GM21619 (cell line): ENCODE measurements at regions not wholly inside any gene's neighbourhood (a gene's known extent, or its start where the extent isn't known, plus 50 kb on each side); places are given as distances from the start of the nearest gene placed in this dataset.
"Not testable (repeated sequence)": the region's sequence is repeated elsewhere in the genome, so short reads cannot be mapped to it uniquely, and the experiment has no call there.

Experiments
- ATAC-seq: cut with Tn5 transposase; IDR thresholded peaks from one replicate; pipeline ENCODE4 v1.9.1; 2021; ENCODE audit not compliant: unreplicated experiment

DNA sequence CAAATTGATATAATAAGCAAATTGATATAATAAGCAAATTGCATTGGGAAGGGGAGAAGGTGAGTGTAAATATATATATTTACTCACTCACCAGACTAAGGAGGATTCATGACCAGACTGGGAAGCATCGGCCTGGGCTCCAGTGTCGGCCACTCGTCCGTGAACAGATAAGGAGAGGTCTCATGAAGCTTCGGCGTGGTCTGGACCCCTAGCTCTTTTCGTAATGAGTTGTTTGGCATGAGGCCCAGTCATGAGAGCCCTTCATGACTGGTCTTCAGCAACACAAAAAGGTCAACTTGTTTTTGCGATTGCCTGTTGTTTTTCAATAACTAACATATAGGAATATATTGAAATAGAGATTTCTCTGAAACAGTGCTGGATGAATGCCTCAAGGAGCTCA lies 222.9 kb upstream of the KCNK2 start:
- ATAC-seq = no peak

DNA sequence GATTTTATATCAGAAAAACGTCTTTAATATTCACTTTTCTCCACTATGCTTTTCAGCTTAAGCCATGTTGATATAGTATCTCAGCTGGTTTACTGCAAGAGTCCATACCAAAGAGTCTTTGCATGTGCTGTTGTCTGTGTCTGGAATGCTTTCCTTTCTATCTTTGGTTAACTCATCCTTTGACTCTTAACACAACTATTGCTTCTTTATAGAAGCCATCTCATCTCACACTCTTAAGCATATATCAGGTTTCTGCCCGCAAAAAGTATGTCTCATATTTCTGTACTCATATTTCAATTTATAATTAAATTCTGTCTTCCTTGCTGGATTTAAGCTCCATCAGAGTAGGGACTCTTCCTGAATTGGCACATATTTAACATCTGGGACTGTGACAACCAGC lies 220.9 kb upstream of the KCNK2 start:
- no peak for ATAC-seq

DNA sequence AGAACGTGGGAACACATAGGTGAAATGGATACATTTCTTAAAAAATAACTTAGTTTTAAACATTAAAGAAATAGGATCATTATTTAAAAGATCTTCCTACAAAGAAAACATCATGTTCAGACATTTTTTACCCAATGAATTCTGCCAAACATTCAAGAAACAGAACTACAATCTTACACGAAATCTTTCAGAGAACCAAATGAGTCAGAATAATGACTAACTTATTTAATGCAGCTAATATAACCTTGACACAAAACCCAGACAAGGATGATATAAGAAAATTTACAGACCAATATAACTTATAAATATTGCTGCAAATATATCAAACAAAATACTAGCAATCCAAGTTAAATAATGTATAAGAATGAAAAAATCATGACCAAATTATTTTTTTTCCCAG lies 220.1 kb upstream of the KCNK2 start:
- ATAC-seq = no peak

DNA sequence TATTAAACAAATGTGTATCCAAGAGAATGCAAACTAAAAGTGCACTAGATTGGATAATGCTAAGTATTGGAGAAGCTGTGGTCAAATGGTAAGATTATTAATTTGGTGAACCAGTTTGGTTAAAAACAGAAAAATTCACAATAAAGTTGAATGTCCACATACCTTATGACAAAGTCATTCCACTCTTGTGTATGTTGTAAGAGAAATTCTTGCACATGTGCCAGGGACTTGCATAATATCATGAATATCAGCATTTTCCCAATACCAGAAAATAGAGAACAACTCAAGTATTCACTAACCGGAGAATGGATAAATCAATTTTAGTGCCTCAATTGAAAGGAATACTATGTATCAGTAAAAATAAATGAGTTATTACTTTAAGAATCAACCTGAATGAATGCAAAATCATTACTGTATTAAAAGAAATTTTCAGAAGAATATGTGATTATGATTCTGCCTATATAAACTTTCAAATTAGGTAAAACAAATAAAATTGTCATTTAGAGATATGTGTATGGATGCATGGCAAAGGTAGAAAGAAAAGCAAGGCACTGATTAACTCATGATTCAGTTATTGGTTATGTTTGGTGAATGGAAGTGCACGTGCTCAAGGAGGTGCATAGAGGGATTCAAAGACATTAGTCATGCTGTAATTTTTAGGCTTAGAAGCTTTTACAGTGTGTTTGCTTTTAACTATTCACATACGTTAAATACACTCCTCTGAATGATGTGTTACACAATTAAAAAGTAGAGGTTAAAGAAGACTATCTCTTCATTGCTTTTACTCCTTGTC lies 217.4 kb upstream of the KCNK2 start:
- ATAC-seq = no peak

DNA sequence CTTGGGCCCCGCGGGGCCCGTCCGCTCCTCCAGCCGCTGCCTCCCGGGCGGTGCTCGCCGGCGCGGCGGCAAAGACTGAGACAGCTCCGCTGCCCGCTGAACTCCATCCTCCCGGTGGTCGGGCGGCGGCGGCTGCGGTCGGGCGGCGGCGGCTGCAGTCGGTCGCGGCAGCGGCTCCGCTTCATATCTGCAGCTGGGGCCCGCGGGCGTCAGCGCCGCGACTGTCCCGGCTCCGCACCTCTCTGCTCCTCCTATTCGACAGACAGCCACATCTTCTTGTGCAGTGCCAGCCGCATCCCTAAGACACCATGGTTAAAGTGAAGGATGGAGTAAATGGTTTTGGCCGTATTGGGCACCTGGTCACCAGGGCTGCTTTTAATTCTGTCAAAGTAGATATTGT lies 212.1 kb upstream of the KCNK2 start:
- ATAC-seq = not testable (repeated sequence)

DNA sequence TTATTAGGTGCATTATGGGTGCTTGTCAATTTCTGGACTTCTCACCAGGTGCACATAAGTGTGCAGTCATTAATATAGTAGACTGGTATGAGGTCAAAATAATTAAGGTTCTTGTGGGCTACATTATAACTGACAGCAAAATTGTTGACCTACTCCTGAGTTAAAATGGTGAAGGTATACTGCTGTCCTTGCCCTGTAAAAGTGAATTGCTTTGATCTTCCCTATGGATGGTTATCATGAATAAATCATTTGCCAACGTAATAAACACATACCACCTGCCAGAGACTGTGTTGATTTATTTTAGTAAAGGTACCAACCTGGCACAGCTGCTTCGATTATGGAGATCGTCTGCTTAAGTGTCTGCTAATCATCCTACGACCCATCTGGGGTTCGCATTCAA lies 201.6 kb upstream of the KCNK2 start:
- no peak for ATAC-seq

DNA sequence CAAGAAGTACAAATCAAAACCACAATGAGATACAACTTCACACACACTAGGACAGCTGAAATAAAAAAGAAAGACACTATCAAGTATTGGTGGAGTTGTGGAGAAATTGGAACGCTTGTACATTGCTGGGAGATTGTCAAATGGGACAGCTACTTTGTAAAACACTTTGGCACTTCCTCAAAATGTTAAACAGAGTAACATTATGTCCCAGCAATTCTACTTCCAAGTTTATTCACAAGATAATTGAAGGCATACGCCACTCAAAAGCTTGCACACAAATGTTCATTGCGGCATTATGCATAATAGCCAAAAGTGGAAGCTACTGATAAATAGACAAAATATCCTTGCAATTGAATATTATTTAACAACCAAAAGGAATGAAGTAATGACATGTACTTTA lies 199.9 kb upstream of the KCNK2 start:
- ATAC-seq = no peak

DNA sequence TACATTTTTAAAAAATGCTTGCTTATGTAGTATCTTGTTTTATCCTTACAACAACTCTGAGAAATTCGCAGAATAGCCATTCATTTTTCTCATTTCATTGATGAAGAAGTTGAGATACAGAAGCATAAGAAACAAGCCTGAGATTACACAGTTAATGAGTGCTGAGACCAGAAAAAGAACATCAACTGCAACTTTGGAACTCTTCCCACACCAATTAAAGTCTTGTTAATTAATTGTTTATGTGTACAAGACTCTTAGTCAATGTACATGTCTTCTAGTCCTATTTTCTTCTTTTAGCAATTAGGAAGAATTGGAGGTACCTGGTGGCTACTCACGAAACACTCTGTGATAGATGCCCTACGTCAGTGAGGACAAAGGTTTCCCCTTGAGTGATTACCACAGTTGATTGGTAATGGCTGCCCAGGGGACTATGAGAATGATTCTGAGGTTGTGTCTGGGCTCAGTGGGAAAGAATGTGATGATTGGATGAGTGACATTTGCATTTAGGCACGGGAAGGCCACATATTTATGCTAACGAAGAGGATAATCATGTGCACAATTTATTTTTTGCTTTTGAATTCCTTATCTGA lies 187.4 kb upstream of the KCNK2 start:
- ATAC-seq = no peak

DNA sequence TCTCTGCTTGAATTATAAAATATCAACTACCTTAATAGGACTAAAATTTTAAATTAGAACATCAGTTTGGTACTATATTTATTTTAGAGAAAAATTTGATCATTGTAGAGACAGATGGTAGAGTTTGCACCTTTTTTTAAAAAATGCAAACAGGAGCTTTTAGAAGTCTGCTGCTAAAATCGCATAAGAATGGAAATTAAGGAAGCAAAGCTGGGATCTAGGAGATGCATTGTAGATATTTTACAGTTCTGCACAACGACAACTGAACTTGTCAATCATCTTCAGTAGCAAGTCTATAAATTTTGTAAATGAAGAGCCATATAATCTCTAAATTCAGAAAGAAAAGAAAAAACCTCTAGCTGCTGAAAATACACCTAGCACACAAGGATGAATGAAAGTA lies 185.6 kb upstream of the KCNK2 start:
- ATAC-seq = no peak

DNA sequence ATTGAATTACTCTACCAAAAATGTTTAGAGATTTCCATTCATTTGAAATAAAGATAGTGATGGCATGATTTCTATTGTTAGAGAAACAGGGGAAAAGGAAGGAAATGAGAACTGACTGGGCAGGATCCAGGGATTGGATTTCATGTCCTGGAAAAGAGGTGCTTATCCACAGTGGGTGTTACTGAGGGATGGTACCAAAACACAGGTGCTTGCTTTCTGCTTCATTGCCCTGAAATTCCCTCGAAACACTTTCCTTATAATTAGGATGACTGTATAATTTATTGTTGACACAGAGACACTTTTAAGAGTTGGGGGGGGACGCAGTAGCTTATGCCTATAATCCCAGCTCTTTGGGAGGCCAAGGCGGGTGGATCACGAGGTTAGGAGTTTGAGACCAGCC lies 185.0 kb upstream of the KCNK2 start:
- no peak for ATAC-seq

DNA sequence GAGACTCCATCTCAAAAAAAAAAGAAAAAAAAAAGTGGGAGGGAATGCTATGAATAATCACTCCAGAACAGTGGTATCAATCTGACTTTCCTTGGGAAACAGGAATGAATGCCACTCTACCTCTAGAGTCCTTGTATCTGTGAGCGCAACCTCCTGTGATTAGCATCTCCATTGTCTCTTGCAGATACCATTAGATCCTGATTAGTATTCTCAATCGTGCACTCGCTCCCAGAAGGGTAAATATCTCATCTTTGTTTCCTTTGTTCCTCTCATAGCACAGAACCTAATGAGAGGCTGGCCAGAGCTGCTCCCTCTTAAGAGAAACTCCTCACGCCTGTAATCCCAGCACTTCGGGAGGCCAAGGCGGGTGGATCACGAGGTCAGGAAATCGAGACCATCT lies 184.4 kb upstream of the KCNK2 start:
- no peak for ATAC-seq

DNA sequence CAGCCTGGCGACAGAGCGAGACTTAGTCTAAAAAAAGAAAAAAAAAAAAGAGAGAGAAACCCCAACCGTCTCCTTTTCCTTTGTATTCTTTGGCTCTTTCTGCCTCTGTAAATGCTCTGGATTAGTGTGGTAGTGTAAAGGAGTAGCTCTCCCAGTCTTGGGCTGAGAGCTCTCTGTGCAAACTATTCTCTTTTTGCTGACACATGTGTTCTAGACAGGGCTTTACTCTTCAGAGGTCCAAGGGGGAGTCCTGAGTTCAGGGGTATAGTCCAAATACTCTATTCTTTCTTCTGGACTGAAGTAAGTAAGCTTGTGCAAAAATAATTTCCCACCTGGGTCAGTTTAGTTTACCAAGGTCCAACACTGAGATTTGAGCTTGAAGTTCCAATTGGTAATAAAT lies 183.8 kb upstream of the KCNK2 start:
- no peak for ATAC-seq

DNA sequence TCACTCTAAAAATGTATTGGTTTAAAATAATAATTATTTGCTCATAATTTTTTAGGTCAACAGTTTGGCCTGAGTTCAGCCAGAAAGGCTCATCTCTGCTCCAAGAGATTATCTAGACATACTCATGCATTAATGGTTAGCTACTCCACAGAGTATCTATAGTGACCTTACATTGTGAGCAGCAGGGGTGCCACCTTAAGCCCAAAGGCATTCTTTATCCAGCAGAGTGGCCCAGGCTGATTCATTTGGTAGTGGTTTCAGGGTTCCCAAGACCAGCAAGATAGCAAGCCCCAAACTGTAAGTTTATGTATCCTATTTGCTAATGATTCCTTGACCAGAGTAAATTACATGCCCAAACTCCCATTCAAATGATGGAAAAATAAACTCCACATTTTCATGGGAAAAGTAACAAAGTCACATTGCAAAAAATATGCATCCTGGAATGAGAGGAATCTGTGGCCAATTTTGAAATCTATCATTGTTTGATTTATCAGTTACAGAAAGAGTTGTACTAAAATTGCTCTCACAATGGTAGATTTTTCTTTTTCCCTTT lies 182.6 kb upstream of the KCNK2 start:
- no peak for ATAC-seq

DNA sequence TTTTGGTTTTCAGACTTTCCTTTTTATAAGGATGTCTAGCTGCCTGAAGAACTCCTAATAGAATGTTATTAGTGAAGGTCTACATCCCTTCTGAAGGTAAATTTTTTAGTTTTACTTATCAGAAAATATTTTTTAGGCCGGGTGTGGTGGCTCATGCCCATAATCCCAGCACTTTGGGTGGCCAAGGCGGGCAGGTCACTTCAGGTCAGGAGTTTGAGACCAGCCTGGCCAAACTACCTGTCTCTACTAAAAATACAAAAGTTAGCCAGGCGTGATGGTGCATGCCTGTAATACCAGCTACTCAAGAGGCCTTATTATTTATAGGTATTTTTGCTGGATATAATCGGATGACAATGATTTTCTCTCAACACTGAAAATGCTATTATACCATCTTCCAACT lies 181.9 kb upstream of the KCNK2 start:
- ATAC-seq = no peak

DNA sequence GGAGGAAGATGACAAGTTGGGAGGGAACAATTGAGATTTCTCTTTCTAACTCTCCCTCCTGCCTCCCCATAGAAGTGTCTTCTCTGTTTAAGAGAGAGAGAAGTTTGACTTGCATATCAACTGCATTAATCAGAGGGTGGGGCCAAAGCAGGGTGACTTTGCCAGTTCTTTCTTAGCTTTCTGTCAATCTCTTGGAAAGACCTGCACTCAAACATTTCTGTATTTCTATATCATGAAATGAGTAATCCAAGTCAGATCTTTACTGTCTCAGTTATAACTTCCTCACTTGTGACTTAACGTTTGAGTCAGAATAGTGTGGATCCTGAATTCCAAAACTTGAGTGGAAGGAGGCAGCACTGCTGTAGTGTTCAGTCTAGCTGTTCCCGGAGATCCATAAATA lies 180.8 kb upstream of the KCNK2 start:
- no peak for ATAC-seq

DNA sequence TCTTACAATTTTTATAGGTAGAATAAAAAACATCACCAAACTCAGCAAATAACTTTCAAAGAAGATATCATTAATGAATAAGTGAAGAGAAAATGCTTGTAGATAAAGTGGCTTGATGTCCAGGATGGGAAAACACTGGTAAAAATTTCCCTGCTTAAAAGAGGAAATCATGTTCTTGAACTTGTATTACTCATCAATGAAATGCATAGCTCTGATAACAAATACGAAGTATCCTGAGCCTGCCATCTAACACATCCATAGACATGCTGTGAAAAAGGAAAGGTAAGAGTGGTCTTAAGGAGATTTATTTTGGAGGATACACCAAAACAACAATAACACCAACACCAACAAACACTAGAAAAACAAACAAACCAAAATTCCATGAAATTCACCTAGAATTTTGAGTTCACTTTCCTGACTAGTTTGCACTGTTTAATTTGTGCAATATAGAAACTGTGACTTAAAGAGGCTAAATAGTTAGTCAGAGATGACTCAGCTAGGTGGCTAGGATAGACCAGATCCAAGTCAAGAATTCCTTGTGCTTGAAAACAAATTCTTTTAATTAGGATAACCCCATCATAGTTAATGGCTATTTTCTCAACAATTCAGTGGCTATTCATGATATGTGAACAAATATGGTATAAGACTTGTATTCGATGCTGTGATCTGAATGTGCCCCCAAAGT lies 179.8 kb upstream of the KCNK2 start:
- no peak for ATAC-seq

DNA sequence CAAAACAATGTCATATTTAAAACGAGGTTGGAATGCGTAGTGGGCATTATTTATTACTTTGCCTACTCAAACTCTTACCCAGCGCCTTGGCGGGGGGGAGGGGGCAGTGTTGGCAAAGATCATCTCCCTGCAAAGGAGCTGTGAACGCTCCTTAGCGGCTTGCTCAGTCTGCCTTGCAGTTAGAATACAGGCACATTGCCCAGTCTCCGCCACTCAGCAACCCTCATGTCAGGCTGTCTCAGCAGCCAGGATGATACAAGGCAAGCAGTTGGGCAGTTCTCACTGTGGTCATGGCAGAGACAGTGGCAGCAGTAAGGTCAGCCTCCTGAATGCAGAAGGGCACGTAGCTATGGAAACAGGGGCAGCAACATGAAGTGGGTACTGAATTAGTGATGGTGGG lies 170.4 kb upstream of the KCNK2 start:
- no peak for ATAC-seq

DNA sequence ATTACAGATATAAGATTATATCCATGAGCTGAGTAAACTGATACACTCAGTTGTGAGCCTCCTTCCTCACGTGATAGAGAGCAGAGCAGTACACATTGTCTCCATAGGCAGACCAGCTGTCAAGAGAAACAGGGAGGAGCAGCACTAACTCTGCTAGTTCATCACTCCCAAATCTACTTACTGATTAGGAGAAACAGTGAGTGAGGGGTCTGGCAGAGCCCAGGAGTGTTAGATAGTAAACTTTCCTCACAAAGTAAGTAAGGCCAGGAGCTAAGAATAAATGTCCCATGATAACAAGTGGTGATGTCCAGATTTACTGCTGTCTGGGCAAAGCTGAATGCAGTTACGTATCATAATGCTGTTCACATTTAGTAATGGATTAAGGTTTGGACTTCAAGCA lies 168.6 kb upstream of the KCNK2 start:
- ATAC-seq = no peak

DNA sequence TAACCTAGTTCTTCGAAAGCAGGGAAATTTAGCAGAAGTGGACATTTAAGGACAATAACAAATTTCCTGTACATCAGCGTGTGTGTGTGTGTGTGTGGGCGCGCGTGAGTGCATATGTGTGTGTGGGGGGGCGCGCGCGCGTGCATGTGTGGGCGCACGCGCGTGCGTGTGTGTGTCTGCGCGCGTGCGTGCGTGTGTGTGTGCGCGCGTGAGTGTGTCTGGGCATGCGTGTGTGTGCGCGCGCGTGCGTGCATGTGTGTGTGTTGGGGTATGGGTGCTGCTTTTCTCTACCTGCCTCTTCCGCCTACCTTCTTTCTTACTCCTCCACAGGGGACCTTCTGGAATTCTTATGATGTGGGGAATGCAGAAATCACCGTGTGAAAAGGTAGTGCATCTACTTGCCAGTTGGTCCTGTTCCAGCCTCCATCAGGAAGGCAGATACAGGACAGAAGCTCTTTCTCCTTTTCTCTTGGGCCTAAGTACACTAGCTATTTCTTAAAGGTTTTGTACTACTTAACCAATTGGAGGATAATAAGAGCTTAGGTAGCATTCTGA lies 165.4 kb upstream of the KCNK2 start:
- ATAC-seq = no peak

DNA sequence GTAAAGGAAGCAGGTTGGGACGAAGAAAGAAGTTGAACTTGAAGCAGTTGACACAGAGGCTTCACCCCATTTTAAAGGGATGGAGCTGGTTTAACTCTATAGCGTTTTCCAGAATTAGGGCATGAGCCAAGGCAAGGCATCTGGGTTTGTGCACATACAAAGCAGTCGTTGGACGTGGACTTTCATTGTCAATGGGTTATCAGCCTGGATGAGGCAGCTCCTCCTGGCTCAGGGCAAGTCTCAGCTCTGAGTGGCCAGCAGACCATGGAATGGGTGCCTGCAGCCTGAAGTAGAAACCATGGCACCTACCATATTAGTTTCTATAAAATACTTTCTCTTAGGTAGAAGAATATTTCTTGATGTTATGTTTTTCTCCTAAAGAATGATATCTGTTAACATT lies 163.8 kb upstream of the KCNK2 start:
- no peak for ATAC-seq

DNA sequence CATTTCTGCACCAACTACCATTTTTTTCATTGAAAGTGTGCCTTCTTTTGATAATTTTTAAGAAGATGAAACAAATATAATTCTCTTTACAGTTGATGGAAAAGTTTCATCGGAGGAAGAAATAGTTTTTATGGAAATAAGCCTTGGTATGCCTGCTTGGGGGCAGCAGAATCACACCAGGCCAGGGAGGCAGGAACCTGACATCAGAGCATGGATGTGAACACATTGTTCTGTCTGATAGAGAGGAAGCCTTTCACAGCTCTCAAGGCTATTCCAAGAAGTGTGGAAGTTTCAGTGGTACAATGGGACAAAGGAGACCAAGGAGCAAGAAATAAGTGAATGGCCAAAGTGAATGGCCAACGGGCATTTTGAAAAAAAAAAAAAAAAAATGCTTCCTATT lies 162.2 kb upstream of the KCNK2 start:
- ATAC-seq = no peak
